A172 (cell line): ENCODE measurements at regions not wholly inside any gene's neighbourhood (a gene's known extent, or its start where the extent isn't known, plus 50 kb on each side); places are given as distances from the start of the nearest gene placed in this dataset.
"Not testable (repeated sequence)": the region's sequence is repeated elsewhere in the genome, so short reads cannot be mapped to it uniquely, and the experiment has no call there.

Source experiments
- DNase-seq: peaks from one replicate; pipeline ENCODE4 v3.0.0-alpha.2; 2015; ENCODE audit warnings: low spot score

DNA sequence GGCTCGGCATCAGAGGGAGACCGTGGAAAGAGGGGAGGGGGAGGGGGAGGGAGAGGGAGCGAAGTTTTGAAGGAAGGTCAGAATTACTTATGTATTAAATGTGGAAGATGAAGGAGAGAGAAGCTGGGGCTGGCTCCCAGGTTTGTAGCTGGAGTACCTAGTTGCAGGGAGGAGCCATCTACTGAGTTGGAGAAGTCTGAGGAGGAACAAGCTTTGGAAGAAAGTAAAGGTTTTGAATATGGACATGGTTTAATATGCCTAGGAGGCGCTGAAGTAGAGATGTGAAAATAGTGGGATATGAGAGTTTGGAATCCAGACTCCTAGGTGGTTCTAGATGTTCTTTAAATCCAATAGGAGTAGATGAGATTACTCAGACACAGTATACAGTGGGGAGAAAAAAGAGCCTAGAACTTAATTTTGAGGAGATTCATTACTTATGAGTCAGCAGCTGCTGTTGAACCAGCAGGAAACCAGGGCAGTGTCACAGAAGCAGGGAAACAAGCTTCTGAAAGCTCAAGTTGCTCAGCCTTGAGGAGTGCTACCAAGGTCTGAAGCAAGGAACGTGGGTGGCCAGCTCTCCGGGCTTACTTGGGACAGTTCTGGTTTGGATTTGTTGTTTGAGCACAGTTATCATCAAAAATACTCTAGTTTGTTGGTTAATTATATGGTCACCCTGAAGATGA lies 149.3 kb downstream of the UTRN start:
- peak; percentile 58 for DNase-seq

DNA sequence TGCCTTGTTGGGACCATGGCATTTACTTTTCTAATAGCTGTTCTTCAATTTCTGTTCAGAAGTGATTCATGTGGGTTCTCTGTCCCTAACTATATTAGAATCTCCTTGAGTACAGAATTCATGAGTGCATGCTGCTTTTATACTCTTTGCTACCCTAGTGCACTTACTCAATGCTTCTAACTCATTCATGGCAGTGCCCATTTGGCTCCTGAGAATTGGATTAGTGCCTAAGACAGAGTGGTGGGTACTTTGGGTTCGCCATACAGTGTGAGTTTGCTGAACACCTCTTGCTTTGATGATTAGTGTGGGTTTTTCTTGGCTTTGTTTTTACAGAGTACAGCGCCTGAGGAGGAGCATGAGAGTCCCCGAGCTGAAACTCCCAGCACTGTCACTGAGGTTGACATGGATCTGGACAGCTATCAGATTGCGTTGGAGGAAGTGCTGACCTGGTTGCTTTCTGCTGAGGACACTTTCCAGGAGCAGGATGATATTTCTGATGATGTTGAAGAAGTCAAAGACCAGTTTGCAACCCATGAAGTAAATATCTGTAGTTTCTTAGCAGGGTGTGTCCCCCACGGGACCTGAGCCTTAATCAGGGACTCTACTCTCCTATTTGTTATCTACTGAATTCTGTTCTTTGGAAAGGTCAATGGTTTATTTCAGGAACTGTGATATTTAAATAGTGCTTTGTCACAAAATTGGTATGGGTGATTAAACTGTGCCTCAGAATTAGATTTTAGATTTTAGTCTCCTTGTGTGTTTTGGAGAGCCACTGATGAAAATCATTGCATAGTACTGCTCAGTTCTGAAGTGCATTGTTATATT lies 150.7 kb downstream of the UTRN start:
- no peak for DNase-seq

DNA sequence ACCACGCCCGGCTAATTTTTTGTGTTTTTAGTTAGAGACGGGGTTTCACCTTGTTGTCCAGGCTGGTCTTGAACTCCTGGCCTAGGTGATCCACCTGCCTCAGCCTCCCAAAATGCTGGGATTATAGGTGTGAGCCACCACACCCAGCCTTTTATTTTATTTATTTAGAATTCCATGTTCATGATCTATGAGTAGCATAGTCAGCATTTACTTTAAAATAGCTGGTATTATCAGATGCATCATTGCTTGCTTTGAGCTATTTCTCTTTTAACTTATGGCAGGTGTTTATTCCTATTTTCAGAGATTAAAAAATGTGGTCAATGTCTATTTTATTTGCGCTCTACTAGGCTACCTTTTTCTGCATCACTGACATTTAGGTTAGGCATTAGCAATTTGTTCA lies 152.0 kb downstream of the UTRN start:
- DNase-seq, result no peak

DNA sequence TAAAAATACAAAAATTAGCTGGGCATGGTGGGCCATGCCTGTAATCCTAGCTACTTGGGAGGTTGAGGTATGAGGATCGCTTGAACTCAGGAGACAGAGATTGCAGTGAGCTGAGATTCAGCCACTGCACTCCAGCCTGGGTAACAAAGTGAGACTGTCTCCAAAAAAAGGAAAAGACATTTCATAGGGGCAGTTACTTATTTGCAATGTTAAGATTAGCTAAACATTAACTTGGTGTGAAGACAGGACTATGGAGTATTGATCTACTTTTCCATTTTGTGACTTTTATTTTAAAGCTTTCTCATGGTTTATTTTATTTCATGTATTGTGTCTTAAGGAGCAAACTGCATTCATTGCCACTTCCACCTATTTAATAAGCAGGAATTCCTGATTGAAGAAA lies 153.0 kb downstream of the UTRN start:
- DNase-seq, result no peak

DNA sequence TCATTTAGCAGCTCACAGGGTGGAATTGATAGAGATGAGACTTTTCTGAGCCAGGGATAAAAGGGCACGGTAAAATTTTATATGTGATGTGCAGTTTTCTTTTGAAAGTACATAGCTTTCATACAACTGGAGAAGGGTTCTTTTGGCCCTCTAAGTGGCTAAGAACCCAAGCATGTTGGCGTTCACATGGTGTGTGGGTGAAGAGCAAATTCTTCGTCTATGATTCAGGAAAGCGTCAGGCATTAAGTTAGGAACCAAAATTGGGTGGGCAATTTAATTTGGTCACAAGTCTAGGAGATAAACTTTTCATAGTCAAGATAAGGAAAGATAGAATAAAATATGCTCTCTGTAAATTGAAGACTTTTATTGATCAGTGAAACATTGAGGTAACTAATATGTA lies 153.9 kb downstream of the UTRN start:
- no peak for DNase-seq

DNA sequence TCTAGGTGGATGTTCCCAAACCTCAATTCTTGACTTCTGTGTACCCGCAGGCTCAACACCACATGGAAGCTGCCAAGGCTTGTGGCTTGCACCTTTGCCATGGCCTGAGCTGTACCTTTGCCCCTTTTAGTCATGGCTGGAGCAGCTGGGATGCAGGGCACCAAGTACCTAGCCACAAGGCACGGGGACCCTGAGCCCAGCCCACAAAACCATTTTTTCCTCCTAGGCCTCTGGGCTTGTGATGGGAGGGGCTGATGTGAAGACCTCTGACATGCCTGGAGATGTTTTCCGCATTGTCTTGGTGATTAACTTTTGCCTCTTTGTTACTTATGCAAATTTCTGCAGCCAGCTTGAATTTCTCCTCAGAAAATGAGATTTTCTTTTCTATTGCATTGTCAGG lies 156.7 kb downstream of the UTRN start:
- DNase-seq, result not testable (repeated sequence)

DNA sequence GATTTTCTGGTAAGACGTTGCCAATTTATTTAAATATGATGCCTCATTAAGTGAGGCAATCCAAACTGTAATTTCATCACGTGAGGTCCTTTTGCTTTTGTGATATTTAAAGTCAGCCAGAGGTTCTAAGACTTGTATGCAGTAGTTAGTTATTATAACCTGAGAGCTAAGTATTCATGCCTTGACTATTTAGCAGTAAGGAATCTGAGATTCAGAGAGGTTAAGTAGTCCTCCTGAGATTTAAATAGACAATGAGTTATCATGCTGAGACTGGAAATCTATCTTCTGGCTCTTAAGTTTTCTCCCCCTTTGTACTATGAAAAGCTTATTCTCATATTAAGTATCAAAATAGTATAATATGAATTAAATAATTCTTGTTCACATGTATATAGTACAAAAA lies 158.0 kb downstream of the UTRN start:
- no peak for DNase-seq

DNA sequence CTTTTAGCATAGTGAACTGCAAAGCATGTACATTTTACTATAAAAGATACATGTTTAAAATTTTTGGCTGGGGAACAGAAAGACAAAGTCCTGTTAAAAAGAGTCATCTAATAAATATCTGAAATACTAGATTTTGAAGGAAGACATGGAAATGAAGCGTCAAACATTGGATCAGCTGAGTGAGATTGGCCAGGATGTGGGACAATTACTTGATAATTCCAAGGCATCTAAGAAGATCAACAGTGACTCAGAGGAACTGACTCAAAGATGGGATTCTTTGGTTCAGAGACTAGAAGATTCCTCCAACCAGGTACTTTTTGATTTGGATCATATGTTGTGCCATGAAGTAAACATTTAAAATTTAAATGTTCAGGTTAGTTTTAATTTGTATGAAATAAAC lies 162.3 kb downstream of the UTRN start:
- peak; percentile 47 for DNase-seq

DNA sequence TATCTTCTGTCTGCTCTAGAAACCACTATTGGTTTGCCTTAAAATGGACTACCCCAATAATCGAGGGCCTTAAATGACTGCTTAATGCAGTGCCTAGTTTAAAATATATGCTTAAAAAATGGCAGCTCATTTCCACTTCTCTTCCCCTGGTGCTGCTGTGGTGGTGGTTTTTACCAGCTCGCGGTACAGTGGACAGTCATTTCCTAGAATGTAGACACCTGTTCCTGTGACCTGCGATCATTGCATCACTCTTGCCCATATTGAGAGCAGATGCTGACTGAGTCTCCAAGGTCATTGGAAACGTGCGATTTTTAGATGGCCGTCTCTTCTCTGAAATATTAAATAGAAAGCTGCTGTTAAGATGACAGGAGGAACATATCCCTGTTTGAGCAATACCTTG lies 164.1 kb downstream of the UTRN start:
- no peak for DNase-seq

DNA sequence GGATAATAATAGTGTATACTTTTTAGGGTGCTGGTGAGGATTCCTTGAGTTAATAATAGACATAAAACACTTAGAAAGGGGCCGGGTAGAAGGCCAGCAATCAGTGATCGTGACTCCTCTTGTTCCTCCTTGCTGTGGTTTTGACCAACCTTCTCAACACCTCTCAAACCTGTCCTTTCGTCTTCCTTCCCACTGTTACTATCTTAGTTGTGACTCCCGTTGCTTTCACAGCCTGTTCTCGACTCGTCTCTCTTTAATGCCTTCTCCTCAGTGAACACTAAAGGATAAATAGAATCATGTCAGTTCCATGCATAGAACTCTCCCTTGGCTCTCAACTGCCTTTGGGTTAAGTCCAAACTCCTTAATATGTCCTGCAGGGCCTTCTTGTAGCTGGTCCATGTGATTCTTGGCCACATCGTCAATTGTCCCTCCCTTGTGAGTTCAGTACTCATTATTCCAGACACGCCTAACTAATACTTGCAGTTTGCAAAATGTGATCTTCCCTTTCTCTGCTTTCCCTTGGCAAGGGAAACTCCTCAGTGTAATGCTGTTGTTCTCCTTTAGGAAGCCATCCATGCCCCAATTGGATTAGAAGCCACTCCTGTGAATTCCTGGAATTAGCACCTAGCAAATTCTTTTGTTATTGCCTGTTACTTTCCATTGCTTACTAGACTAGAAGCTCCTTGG lies 164.9 kb downstream of the UTRN start:
- no peak for DNase-seq

DNA sequence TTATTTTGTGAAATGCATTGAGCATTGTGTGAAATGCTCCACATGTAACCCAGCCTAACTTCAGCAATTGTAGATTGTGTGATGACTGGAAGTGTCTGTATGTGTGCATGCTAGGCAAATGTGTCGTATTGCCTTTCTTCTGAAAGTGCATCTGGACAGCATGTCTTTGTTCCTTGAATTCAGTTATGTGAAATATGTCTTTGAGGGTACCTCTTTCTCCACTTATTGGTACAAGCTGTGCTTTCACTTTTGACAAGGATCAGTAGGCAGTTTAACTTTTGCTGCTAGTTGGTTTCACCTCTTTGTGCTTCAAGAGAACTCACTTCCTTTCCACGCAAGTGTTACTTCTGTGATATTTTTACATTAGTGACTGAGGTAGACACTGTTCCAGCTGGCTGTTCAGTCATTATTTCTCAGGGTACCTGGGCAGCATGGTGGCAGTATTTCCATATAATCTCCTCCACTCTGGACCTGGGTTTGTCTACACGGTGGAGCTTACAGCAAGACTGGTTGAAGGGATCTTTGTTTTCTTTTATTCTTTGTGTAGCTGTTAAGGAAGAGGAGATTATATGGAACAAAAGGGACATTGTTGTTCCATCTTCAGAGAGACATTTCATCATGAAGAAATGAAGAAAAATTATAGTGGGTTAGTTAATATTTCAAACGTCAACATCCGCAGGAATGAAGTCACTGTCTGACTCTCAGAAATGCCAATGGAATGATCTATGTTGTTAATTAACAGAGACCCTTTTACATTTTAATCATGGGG lies 175.4 kb downstream of the UTRN start:
- no peak for DNase-seq

DNA sequence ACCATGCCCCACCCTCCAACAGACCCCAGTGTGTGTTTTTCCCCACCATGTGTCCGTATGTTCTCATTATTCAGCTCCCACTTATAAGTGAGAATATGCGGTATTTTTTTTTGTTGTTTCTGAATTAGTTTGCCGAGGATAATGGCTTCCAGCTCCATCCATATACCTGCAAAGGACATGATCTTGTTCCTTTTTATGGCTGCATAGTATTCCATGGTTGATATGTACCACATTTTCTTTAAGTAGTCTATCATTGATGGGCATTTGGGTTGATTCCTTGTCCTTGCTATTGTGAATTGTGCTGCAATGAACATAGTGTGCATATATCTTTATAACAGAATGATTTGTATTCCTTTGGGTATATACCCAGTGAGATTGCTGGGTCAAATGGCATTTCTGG lies 176.9 kb downstream of the UTRN start:
- no peak for DNase-seq

DNA sequence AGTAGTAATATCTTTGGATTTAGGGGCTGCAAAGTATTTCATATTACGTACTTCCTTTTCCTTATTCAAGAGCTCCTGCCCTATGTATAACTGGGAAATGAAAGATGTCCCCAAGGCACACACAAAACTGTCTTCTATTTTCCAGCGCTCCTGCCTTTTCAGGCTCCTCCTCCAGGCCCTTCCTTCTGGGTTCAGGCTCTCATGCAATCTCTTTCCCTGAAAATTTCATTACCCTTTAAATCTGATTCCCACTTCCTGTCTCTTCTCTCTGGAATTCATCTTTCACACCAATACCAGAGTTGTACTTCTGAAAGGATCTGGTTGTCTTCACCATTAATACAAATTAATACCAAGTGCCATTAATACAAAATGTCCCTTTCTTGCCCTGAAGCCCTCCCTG lies 181.6 kb downstream of the UTRN start:
- DNase-seq, result no peak

DNA sequence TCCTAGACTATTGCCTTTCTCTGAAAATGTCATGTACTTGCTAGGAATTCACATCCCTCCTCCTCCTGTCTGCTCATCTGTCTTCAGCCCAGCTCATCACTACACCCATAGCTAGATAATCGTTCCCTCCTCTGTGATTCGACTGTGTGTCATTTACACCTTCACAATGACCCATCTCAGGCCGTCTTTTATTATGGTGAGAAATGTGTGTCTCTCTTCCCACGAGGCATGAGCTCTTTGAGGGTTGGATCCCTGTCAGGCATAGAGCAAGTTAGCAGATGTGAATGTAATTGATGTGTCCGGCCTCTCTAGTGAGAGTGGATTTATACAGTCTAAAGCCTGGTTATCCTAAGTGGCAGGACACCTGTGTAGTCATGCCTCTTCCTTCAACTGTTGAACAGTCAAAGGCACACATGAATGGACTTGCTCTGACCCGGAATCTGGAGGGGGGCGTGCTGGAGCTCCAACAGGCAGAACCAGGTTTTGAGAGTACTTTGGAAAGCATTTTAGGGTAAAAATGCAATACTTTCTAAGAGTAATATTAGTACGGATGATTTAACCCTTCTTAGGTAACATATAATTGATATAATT lies 182.1 kb downstream of the UTRN start:
- no peak for DNase-seq

DNA sequence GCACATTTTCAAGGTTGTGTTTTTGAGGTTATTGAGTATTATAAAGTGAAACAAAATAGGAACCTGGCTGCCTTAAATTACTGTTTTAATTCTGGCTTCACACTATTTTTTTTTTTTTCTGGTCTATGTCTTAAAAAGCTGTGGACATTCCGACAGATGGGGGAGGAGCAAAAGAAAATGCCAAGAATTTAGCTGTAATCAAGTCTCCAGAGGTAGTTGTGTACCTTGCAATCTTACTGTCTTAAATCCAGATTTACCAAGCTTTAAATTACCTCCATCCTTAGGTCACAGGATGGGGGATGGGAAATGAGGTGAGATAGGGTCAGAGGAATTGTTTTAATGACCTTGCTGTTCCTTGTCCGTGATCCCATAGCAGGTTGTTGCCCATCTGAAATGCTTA lies 182.8 kb downstream of the UTRN start:
- DNase-seq, result no peak

DNA sequence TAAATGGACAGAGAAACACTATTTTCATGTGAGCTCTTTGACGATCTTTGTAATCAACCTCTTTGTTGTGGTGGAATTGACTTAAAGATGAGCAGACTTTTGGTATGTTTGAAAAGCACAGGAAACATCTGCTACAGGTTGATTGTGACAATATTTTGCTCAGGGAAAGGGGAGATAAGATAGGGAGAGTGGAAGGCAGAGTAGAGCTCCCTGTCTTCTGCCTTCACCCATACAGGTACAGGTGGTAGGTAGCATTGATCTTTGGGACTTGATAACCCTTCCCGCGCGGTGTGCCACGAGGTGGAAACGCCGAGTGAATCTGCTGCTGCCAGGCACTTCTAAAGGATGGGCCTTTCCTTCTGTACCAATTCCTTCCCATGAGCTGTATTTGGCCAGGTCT lies 183.6 kb downstream of the UTRN start:
- DNase-seq, result no peak

DNA sequence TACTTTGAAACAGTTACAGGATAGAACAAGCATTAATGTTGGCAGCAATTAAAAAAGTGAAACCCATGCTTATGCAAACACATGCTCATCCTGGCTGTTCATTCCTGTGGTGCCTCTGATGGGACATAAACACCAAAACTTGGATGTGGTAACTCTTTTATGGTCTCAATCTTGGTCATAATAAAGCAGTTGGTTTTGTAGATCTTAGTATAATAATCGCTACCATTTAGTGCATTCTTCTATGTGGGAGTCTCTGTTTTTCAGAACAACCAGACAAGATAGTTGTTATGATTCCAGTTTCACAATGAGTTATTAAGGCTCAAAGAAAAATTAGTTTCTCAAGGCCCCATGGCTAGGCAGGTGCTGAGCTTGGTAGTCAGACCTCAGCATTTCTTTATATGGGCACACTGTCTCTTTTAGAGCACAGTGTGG lies 184.0 kb downstream of the UTRN start:
- DNase-seq, result no peak

DNA sequence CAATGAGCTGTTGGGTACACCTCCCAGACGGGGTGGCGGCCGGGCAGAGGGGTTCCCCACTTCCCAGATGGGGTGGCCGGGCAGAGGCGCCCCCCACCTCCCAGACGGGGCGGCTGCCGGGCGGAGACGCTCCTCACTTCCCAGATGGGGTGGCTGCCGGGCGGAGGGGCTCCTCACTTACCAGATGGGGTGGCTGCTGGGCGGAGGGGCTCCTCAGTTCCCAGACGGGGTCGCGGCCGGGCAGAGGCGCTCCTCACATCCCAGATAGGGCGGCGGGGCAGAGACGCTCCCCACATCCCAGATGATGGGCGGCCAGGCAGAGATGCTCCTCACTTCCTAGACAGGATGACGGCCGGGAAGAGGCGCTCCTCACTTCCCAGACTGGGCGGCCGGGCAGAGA lies 185.1 kb downstream of the UTRN start:
- not testable (repeated sequence) for DNase-seq

DNA sequence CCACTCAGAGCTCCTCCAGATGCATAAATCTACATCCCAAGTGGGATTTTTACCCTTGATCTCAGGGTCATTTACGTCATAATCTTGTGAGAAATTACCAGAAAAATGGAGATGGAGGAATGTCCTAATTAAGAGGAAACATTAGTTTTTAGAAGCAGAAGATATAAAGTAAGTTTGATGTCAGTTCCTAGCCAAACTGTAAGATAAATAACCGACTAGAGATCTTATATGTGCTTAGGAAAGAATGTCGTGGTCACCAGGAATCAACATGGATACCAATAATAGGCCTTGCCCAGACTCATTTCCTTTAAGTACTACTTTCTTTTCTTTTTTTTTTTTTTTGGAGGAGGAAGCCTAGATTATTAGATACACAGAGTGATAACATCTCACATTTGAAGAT lies 186.9 kb downstream of the UTRN start:
- no peak for DNase-seq

DNA sequence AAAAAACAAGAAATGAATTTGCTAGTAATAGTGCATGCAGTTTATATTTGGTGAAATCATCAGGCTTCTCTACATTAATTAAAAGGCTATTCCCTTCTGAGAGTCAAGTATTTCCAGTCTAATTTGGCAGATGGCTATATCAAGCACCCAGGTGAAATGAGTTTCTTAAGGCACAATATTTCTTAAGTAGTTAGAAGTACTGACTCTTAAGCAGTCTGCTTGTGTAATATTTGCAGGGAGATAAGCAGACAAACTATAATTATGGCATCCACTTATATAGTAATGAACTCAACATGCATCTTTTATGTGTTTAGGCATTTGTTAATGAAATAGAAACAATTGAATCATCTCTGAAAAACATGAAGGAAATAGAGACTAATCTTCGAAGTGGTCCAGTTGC lies 189.2 kb downstream of the UTRN start:
- no peak for DNase-seq

DNA sequence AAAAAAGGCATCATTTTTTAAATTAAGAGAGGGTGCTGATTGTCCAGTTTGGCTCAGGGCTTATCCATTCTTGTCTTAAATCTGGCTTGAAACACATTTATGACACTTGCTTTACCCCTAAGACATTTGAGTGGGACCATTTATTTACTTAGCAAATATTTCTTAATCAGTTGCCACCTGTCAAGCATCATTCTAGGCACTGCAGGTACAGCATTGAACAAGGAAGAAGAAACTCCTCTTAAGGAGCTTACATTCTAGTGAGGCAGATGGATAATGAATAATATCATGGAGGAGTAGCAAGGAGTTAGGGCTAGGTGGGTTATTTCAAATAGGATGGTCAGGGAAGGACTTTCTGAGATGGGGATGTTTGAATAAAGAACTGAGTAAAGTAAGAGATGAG lies 189.8 kb downstream of the UTRN start:
- DNase-seq, result no peak

DNA sequence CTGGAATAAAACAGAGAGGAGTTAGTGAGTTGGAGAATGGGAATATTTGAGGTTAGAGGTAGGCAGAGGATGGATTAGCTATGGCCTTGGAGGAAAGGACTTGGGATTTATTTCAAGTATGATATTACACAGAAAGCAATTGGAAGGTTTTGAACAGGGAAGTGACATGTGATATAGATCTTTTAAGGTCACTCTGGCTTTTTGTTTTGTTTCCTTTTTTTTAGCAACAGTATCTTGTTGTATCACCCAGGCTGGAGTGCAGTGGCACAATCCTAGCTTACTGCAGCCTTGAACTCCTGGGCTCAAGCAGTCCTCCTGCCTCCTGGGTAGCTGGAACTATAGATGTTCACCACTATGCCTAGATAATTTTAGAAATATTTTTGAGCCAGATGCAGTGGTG lies 190.3 kb downstream of the UTRN start:
- no peak for DNase-seq
